Fibroblast of skin of right biceps (primary cell): ENCODE measurements at regions not wholly inside any gene's neighbourhood (a gene's known extent, or its start where the extent isn't known, plus 50 kb on each side); places are given as distances from the start of the nearest gene placed in this dataset.

Experiments used
- DNase-seq: peaks from one replicate; pipeline ENCODE4 v3.0.0-alpha.2; 2013

DNA sequence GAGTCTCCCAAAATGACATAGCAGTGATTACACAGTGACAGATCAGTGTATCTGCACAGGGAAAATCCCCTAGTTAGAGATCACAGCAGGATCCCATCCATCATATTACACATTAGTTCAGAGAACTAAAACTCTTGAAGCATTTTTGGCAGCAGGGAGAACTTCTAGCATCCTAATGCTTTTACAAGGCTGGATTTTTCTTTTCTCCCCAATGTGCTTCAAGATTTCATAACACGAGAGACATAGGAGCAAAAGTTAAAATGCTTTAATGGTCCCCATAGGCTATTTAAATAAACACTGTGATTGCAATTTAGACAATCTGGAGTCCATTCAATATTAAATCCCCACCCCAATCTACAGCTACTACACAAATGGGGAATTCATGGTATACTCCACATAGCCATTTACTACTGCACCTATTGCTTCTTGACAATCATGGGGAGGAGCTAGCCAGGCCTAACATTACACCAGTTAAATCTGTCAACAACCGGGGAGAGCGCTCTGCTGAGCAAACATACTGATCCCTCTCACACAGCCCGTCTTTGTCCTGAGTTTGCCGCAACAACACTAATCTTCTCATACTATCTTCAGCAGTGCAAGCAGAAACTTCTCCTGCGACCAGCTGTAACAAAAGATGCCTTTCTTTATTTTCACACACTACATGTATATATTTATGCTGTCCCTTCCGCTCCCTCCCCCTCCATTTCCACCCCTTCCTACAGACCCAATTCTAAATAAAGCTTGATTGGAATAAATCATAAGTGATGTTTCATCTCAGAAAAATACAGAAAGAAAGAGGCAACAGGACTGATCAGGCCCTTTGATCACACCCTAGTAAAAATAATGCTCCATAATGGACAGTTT is 120.3 kb upstream of the SOX5 start:
- DNase-seq, result no peak

DNA sequence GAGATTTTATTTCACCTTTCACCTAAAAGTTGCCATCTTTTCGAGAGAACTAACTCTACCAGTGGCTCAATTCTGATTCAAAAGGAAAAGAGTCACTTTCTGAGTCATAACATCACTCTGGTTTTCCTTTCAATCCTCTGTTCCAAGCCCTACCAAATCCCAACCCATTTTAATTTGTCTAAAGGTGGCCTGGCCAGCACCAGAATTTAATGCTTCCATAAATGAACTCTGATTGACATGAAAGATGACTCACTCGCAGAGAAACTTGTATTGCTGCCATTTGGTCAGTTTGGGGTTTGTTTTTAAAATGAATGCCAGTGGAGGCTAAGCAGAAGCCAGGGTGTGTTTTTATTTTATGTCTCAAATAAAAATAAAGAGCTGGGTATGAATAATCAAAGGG is 117.4 kb upstream of the SOX5 start:
- peak; percentile 64 for DNase-seq

GRCh38 chr12:24066097-24066496 is 116.6 kb upstream of the SOX5 start:
- DNase-seq, result no peak

- DNase-seq, result no peak
Measured at GRCh38 chr12:24062642-24063245, 113.3 kb upstream of the SOX5 start.

DNA sequence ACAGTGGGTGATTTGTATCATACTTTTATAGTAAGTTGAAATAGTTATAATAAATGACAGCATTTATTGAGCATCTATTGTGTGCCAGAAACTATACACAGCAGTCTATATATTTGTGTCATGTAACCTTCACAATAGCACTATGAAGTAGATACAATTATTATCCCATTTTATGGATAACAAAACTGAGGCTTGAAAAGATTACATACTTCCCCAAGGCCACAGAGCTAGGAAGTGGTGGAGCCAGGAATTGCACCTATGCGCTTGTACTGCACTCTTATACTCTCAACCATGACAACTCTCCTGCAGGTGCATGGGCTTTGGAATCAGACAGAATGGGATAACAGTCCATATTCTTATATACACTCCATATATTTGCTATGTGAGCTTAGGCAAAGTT is 110.6 kb upstream of the SOX5 start:
- no peak for DNase-seq

DNA sequence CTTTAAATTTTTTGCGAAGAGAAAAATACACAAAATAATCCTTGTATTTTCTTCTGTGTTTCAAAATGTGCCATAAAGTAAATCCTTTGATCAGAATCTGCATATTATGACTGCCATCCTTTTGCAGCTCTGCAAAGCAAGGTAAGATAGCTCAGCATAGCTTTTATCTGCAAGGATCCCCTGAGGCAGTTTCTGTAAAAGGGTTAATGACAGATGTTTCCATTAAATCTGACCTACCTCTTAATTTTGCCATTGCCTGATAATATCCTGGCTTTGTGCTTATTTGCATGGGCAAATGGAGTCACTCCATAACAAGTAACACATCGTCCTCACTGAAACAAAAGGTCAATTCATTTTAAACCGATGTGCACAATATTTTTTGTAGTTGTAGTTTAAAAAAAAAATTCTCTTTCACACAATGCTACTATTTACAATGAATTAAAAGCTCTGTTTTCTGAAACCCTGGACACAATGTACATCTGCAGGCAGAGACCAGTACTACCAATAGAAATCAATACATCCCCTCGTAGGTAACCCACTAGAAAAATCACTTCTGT is 108.5 kb upstream of the SOX5 start:
- DNase-seq, result no peak

DNA sequence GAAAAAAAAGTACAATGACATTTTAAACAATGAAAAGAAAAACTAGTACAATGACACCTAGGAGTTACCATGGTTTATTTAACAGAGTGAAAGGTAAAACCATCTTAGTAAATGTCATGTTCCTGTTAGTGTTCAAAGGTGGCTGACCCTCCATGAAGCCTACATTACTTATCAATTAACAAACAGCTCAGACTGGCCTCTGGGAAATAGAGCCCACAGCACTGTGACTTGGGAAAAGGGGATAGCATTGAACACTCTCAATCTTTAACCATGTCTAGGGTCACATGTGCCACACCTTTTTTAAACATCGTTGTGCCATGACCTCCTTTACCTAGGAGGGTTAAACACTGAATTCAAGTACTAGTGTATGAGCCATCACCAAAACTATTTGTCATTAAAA is 106.3 kb upstream of the SOX5 start:
- no peak for DNase-seq

DNA sequence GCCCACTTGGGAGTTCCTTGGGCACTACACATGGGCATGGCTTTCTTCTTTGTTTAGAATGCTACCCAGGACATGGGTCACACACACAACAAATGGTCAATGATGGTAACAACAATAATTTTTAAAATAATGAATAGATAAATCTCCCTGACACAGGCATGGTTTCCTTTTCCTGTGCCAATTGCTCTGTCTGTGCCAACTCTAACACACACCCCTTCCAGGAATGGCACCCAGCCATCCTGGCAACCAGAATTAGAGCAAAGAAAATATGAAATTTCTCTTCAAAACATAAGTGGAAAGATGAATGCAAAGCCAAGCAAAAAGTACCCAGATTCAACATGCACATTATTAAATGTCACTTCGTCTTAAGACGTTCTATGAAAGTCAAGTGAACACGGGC is 104.9 kb upstream of the SOX5 start:
- DNase-seq, result no peak

- DNase-seq, result no peak
Measured at GRCh38 chr12:24049728-24050127, 100.3 kb upstream of the SOX5 start.

GRCh38 chr12:24049101-24049500 is 99.6 kb upstream of the SOX5 start:
- no peak for DNase-seq

DNA sequence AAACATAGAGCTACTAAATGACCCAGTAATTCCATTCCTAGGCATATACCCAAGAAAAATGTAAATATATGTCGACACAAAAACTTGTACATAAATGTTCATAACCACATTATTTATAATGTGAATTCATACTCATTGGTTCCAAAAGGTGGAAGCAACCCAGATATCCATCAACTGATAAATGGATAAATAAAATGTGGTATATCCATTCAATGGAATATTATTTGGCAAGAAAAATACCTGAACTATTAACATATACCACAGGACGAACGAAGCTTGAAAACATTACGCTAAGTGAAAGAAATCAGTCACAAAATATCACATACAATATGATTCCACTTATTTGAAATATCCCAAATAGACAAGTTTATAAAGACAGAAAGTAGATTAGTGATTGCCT is 99.0 kb upstream of the SOX5 start:
- DNase-seq, result no peak

DNA sequence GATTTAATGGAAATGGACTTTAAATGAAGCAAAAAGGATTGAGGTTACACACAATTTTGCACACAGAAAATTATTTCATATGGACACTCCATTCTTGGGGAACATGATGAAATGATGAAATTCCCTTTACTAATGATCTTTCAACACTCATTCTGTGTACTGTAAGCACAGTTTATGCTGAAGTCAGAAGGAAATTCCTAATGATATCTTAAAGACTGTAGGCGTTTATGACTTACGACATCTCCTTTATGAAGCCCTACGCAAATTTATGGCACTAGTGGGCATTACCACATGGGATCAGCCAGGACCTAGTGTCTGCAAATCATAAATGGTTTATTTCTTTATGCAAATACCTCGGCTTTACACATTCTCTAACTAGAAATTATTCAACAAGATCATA is 97.9 kb upstream of the SOX5 start:
- no peak for DNase-seq

DNA sequence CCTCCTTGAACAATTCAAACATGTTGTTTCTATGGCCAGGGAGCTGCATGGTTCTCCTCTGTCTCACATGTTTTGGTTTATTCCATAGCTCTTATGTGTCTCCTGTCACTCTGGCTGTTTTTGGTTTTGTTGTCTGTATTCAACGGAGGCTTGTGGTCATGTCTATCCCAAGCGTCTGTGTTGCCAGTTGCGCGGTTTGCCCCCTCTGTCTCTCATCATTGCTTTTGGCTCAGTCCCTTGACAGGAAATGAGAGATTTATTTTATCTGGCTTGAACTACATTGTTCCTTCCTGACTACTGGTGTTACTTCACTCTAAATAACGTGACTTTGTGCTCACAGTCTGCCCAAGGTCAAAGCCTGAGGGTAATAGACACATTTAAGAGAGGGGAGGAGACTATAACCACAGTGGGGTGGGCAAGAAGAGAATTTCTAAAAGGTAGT is 96.4 kb upstream of the SOX5 start:
- DNase-seq, result peak; percentile 89

GRCh38 chr12:24044941-24045703 is 95.7 kb upstream of the SOX5 start:
- DNase-seq, result no peak

DNA sequence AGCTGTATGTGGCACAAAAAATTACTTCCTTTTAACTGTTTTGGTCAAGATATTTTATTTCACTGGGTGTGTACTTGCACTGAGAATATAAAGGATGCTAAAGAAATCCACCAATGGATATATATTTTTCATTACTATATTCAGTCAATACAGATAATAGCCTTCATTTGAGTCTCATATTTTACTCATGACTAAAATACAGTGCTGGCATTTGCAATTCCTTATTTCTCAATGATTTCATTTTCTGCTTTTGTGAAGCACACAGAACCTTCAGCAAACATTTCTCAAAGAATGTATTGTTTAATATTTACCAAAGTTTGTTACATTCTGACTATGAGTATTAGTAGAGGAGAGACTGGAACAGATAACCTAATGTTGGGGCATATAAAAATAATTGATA is 93.2 kb upstream of the SOX5 start:
- DNase-seq, result no peak

DNA sequence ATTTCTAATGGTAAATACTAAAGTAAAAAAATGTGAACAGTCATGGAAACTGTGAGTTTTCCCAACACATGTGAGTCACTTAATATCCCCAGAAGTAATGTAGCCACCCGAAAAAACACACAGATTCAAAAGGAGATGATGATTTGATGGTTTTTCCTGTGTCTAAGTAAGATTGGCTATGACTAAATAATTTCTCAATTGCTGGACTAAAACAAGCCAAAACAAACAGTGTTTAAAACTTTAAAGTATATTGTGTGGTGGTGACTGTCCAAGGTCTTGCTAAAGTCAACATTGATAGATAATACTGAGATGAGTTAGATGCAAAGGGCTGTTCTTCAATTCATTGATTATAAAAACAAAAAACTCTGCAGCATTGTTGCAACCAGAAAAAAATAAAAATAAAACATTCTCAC is 89.6 kb upstream of the SOX5 start:
- peak; percentile 93 for DNase-seq

DNA sequence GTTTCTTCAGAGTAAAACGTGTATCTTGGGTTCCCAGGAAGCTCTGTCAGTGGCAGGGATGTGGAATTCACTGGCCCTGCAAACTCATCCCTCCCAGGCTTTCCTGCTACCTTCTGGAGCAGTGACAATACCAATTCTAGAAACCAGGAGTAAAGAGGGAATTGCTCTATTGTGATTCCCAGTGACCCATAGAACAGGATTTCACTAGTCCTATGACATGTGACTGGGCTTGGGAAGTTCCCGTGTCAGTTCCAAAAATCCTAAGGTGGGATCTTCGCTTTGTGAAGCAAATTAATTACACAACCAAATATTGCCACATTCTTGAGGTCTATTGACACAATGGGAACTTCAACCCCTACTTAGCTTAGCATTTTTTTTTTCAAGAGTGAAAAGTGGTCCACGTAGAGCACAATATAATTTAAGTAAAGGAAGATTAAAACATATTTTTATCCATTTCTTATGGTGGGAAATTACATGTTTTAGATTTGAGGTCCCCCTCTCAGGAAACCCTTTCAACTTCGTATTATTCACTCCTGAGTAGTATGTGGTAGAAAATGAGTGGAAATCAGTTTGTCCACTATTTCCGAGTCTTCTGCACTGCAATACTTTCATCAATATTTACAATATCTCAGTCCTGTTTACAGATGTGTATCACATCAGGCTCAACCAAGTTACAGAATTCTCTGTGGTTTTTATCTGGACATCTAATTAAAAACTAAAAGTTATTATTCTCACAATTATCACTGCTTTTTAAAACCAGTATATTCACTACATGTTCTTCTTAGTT is 88.9 kb upstream of the SOX5 start:
- DNase-seq, result no peak

DNA sequence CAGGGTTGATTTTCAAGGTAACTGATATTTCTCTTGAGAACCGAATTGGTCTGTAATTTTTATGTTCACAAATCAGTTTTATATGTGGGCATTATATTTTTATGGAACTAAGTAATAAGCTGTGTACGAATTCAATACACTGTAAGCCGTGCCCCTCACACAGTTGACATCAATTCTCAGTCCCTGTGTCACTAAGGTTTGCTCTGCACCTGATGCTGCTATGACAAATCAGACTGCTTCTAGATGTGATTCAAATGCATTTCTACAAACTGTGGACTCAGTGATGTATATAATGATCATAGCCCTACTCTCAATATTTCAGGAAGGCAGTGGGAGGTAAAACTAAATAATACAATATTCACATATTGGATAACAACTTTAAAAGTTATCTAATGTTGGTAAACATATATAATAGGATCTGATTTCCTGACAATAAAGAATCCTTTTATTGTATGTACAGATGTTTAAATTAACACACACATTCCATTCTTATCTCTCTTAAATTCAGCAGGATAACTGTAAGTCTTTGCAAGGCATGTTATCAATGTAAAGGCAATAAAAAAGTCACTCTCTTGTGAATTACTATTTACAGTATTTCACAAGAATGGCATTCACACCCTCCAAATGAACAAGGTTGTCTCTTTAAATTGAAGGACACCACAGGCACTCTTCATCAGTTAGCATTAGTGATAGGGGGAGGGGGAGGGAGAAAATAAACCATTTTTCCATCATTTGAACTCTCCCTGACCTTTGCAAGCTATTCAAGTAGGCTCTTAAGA is 87.2 kb upstream of the SOX5 start:
- no peak for DNase-seq

GRCh38 chr12:24034894-24035293 is 85.4 kb upstream of the SOX5 start:
- no peak for DNase-seq

- DNase-seq, result peak; percentile 44
Measured at GRCh38 chr12:24034160-24034559, 84.7 kb upstream of the SOX5 start.

DNA sequence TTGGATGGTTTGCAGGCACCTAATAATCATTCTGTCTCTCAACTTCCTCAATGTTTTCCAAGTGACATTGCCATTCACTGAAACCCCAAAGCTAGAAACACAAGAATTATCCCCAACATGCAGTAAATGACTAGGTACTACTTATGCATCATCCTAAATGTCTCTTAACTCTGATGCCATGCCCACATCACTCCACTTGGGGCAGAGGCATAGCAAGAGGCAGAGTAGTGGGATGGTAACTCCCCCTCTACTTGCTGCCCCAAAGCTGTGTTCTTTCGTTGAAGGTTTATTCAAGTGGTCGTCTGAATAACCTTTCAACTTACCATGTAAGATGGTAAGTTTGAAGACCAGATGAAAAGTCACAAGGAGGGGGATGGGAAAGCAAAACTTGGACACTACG is 77.9 kb upstream of the SOX5 start:
- DNase-seq, result no peak
